Neural progenitor cell (in vitro differentiated cells): ENCODE measurements at regions not wholly inside any gene's neighbourhood (a gene's known extent, or its start where the extent isn't known, plus 50 kb on each side); places are given as distances from the start of the nearest gene placed in this dataset.

Experiments
- CTCF ChIP-seq: fragments of 200-600 bp; sonication (generic); IDR thresholded peaks from 2 replicates; pipeline ENCODE4 v1.5.1; 2017; ENCODE audit warnings: antibody characterized with exemption, mild to moderate bottlenecking
- EZH2 ChIP-seq: fragments of 200-600 bp; sonication (generic); IDR thresholded peaks from 2 replicates; pipeline ENCODE4 v1.6.1; 2017; ENCODE audit warnings: antibody characterized with exemption, mild to moderate bottlenecking, moderate library complexity
- EZH2phosphoT487 ChIP-seq: fragments of 200-600 bp; sonication (generic); IDR thresholded peaks from 2 replicates; pipeline ENCODE4 v1.6.1; 2017; ENCODE audit warnings: antibody characterized with exemption

- no peak for TF ChIP-seq EZH2
- no peak for TF ChIP-seq CTCF
- no peak for TF ChIP-seq EZH2phosphoT487
Measured at GRCh38 chr4:16438986-16439385, 212.7 kb upstream of the TAPT1 start.
